ENCODE measurements at regions not wholly inside any gene's neighbourhood (a gene's known extent, or its start where the extent isn't known, plus 50 kb on each side); places are given as distances from the start of the nearest gene placed in this dataset.

- FAIRE-seq (no peak), DNase-seq (ENCODE audit: low read depth, low spot score) (no peak), ATAC-seq (no peak)
- CTCF ChIA-PET = no interaction called here
- Histone ChIP-seq H2AFZ (ENCODE audit: control insufficient read depth, low read depth, low read length) (no peak overlapping the region), H3K4me1 (ENCODE audit: control insufficient read depth, insufficient read depth, low read length) (no peaks in the 10 kb centered on the region), H4K20me1 (ENCODE audit: control insufficient read depth, insufficient read depth) (no peaks in the 10 kb centered on the region), H3K79me2 (ENCODE audit: control insufficient read depth, insufficient read depth, low read length) (no peaks in the 10 kb centered on the region), H3K9me3 (replicated peaks; ENCODE audit: control insufficient read depth, insufficient read depth, low read length) (no peaks in the 10 kb centered on the region), H3K9ac (ENCODE audit: control insufficient read depth, insufficient read depth, low read length) (no peak overlapping the region), H3K36me3 (ENCODE audit: control insufficient read depth in 2 of 2, insufficient read depth in 2 of 2, low read length in 1 of 2) (no peaks in the 10 kb centered on the region), H3K27me3 (replicated peaks in 1 of 2; ENCODE audit: control insufficient read depth in 2 of 2, insufficient read depth in 2 of 2, low read length in 1 of 2) (no peaks in the 10 kb centered on the region), H3K4me3 (no peak overlapping the region), H3K27ac (ENCODE audit: control insufficient read depth, insufficient read depth) (no peak overlapping the region), H3K4me2 (ENCODE audit: control insufficient read depth, insufficient read depth) (no peak overlapping the region)
- SMC1A ChIA-PET (ENCODE audit: uncharacterized antibody, unreplicated experiment) = no interaction called here
- in situ Hi-C loops (cut with MboI) (no loop called here), intact Hi-C loops (cut with micrococcal nuclease; ENCODE audit: unreplicated experiment) (no loop called here)
- RAD21 ChIA-PET (ENCODE audit: unreplicated experiment) = no interaction called here
- 0% methylated on average over 1 of the region's 1 CpG for WGBS (ENCODE audit: insufficient coverage, insufficient replicate concordance, low lambda C conversion rate, missing lambda C conversion rate)
- no TSS peak for BruUV-seq (replicated peaks)
- POLR2A ChIA-PET = no interaction called here
- no peak for TF ChIP-seq SREBF1 (IDR thresholded peaks at IDR 0.05; ENCODE audit: low read length)
- TF ChIP-seq, protein P1, sequence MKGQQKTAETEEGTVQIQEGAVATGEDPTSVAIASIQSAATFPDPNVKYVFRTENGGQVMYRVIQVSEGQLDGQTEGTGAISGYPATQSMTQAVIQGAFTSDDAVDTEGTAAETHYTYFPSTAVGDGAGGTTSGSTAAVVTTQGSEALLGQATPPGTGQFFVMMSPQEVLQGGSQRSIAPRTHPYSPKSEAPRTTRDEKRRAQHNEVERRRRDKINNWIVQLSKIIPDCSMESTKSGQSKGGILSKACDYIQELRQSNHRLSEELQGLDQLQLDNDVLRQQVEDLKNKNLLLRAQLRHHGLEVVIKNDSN (IDR thresholded peaks at IDR 0.05; ENCODE audit: borderline replicate concordance, extremely low read length, insufficient read depth, low read depth, low read length) = no peak
- TF ChIP-seq TCF3 (IDR thresholded peaks at IDR 0.05; ENCODE audit: borderline replicate concordance, insufficient read depth, low read depth, low read length) = no peak
- TF ChIP-seq SIN3A (IDR thresholded peaks at IDR 0.05; ENCODE audit: low read depth, low read length) = no peak
- no peak for TF ChIP-seq NFYB (IDR thresholded peaks at IDR 0.05; ENCODE audit: insufficient read depth, low read depth, low read length)
Measured at GRCh38 chr13:65597839-65598818, 1632.0 kb downstream of the PCDH9 start.
